Testis (tissue), 2 donors: ENCODE measurements at regions not wholly inside any gene's neighbourhood (a gene's known extent, or its start where the extent isn't known, plus 50 kb on each side); places are given as distances from the start of the nearest gene placed in this dataset.
"Not testable (repeated sequence)": the region's sequence is repeated elsewhere in the genome, so short reads cannot be mapped to it uniquely, and the experiment has no call there.

Source experiments
- DNase-seq: peaks from one replicate; pipeline ENCODE4 v3.0.0-alpha.2; 2019
- H3K27ac ChIP-seq, 2 donors: fragments of 200-600 bp; sonication (generic); one replicate each; pipeline ENCODE4 v1.5.1; 2019
- H3K27me3 ChIP-seq: fragments of 200-600 bp; sonication (generic); one replicate; pipeline ENCODE4 v1.5.1; 2019
- H3K36me3 ChIP-seq: fragments of 200-600 bp; sonication (generic); one replicate; pipeline ENCODE4 v1.5.1; 2017; ENCODE audit warnings: low read depth; ENCODE audit errors: missing control alignments
- H3K4me1 ChIP-seq: fragments of 200-600 bp; sonication (generic); one replicate; pipeline ENCODE4 v1.5.1; 2019
- H3K4me3 ChIP-seq, 2 donors: fragments of 200-600 bp; sonication (generic); one replicate each; pipeline ENCODE4 v1.5.1; 2017 to 2019
- H3K9me3 ChIP-seq: fragments of 200-600 bp; sonication (generic); one replicate; pipeline ENCODE4 v1.5.1; 2017
- CTCF ChIP-seq, 3 experiments: fragments of 450-650 bp in 2 of 3; fragments of 200-600 bp in 1 of 3; sonication (generic) in 1 of 3; IDR thresholded peaks; one replicate each; pipeline ENCODE4 v1.5.1; 2016 to 2019; ENCODE audit warnings: antibody characterized with exemption in 3 of 3, mild to moderate bottlenecking in 2 of 3, moderate library complexity in 1 of 3
- POLR2A ChIP-seq: fragments of 450-650 bp; IDR thresholded peaks from one replicate; pipeline ENCODE4 v1.6.1; 2017; ENCODE audit warnings: antibody characterized with exemption, mild to moderate bottlenecking, moderate library complexity
- WGBS, 2 donors: methylation state at CpG; one replicate each; pipeline ENCODE4 v1.1.5; 2018; 5-methylcytosine and 5-hydroxymethylcytosine counted together
- intact Hi-C: fragments of 100-400 bp; cut with DNase I; formaldehyde crosslinking; loops from one replicate; pipeline ENCODE4 v1.15.1; 2023; ENCODE audit warnings: low total_unique reads

GRCh38 chr6:9131616-9132015, 696.3 kb upstream of the SLC35B3 start:
- TF ChIP-seq CTCF (IDR thresholded peaks at IDR 0.05) (no peak), POLR2A (no peak)
- Histone ChIP-seq H3K27me3 (no peaks in the 10 kb centered on the region), H3K4me3 (no peak overlapping the region), H3K36me3 (no peaks in the 10 kb centered on the region), H3K27ac (no peak overlapping the region), H3K4me1 (no peaks in the 10 kb centered on the region), H3K9me3 (no peaks in the 10 kb centered on the region)
- intact Hi-C loops, result no loop called here
- WGBS, 2 donors, result 22 to 48% methylated on average over 8 of the region's 8 CpGs
- peak; percentile 38 for DNase-seq

- Histone ChIP-seq H3K4me3 (no peak overlapping the region), H3K4me1 (no peaks in the 10 kb centered on the region), H3K9me3 (no peaks in the 10 kb centered on the region), H3K27ac (no peak overlapping the region), H3K27me3 (no peaks in the 10 kb centered on the region), H3K36me3 (no peaks in the 10 kb centered on the region)
- WGBS, 2 donors, result 47 to 88% methylated on average over 3 of the region's 3 CpGs
- DNase-seq, result no peak
- intact Hi-C loops, result no loop called here
- TF ChIP-seq CTCF (IDR thresholded peaks at IDR 0.05) (no peak), POLR2A (no peak)
These were observed 695.9 kb upstream of the SLC35B3 start for GRCh38 chr6:9131201-9131600.

- intact Hi-C loops, result no loop called here
- Histone ChIP-seq H3K27ac (no peak overlapping the region), H3K36me3 (no peaks in the 10 kb centered on the region), H3K9me3 (no peaks in the 10 kb centered on the region), H3K4me3 (no peak overlapping the region), H3K4me1 (no peaks in the 10 kb centered on the region), H3K27me3 (no peaks in the 10 kb centered on the region)
- WGBS, 2 donors, result 75 to 81% methylated on average over 2 of the region's 2 CpGs
- TF ChIP-seq POLR2A (no peak), CTCF (IDR thresholded peaks at IDR 0.05) (no peak)
- no peak for DNase-seq
These were observed 693.6 kb upstream of the SLC35B3 start for GRCh38 chr6:9128970-9129369.

DNA sequence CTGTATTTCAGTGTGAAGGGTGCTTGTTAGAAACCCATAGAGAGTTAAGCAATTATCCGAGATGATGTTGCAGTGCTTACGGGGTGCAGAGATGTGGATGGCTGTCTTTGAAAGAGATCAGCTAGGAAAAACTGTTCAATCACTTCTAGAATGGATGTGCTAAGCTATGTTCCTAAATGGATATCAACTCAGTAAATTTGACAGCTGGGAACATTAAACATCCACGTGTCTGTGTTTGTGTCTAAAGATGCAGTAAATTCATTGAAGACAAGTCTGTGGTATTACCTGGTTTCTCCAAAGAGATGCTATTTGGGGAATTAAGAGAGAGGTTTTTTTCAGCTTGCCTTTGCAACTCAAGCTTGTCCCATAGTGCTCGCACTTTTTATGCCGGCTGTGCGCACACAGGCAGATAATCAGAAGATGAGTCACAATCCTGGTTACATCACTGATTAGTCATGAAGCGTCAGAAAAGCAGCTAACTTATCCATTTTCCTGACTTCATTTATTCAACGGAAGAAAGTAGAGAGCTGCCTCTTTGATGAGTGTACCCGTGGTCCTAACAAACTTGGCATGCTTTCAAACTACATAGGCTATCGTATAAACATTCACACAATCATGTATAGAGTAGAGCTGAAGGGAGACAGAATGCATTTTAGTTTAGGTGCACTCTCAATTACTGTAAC, 691.7 kb upstream of the SLC35B3 start:
- H3K27ac ChIP-seq, result no peak overlapping the region
- no peaks in the 10 kb centered on the region for H3K36me3 ChIP-seq
- intact Hi-C loops, result no loop called here
- H3K4me3 ChIP-seq, result no peak overlapping the region
- WGBS, 2 donors, result 79 to 81% methylated on average over 10 of the region's 10 CpGs
- H3K4me1 ChIP-seq, result no peaks in the 10 kb centered on the region
- no peaks in the 10 kb centered on the region for H3K9me3 ChIP-seq
- no peak for DNase-seq
- TF ChIP-seq CTCF (IDR thresholded peaks at IDR 0.05), result no peak
- TF ChIP-seq POLR2A, result no peak
- H3K27me3 ChIP-seq, result no peaks in the 10 kb centered on the region

DNA sequence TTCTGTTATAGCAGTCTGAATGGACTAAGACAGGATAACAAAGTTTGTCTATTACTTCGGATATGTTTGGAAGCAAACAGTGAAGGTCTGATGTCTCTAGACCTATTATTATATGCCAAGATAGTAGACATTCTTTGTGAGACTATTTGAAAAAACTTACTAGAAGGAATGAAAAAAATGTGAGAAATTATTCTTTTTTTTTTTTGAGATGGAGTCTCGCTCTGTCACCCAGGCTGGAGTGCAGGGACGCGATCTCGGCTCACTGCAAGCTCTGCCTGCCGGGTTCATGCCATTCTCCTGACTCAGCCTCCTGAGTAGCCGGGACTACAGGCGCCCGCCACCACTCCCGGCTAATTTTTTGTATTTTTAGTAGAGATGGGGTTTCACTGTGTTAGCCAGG, 690.7 kb upstream of the SLC35B3 start:
- H3K4me3 ChIP-seq, H3K27ac ChIP-seq, H3K27me3 ChIP-seq, H3K4me1 ChIP-seq, intact Hi-C loops, DNase-seq, H3K9me3 ChIP-seq, H3K36me3 ChIP-seq: not testable (repeated sequence)
- WGBS, 2 donors, result 94 to 95% methylated on average over 10 of the region's 10 CpGs
